ENCODE measurements at regions not wholly inside any gene's neighbourhood (a gene's known extent, or its start where the extent isn't known, plus 50 kb on each side); places are given as distances from the start of the nearest gene placed in this dataset.

DNA sequence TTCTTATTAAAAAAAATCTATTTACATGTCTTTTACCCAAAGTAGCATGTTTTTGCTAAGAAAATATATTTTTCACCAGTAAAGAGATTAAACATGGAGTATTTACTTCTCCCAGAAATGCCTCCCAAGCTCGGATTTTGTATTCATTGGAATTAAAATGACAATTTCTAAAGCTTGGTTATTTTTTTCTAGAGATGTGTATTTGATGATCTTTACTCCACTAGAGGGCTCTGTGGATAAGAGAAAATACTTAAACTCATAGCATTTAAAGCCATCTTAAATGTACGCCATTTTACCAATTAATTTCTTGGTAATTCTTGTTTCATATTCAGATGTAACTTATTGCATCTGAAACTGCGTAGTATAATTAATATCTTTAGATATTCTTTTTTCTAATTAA lies 461.4 kb downstream of the GALR1 start:
- Histone ChIP-seq H3K36me3 (ENCODE audit: insufficient read depth, low read length) (no peaks in the 10 kb centered on the region), H3K27me3 (ENCODE audit: insufficient read depth, low read depth, low read length) (no peaks in the 10 kb centered on the region), H3K9me3 (ENCODE audit: low read length) (no peaks in the 10 kb centered on the region), H3K9ac (ENCODE audit: low read length) (no peak overlapping the region), H4K20me1 (ENCODE audit: insufficient read depth) (no peaks in the 10 kb centered on the region), H3F3A (ENCODE audit: insufficient read depth, low read length, poor library complexity, severe bottlenecking) (no peaks in the 10 kb centered on the region), H3K4me2 (ENCODE audit: low read length) (no peak overlapping the region), H3K79me2 (replicated peaks; ENCODE audit: insufficient read depth, low read length) (no peaks in the 10 kb centered on the region), H3K4me3 (ENCODE audit: low read length) (no peak overlapping the region), H2AFZ (ENCODE audit: low read depth, low read length) (no peak overlapping the region), H3K9me2 (ENCODE audit: insufficient read depth, low read length) (no peaks in the 10 kb centered on the region), H3K27ac (ENCODE audit: low read length) (no peak overlapping the region)
- peak; percentile 68 for TF ChIP-seq RAD21 (conservative IDR thresholded peaks at IDR 0.05)
- peak; percentile 66 for TF ChIP-seq SMC3 (conservative IDR thresholded peaks at IDR 0.05; ENCODE audit: poor library complexity)
- TF ChIP-seq POLR2AphosphoS5 (IDR thresholded peaks at IDR 0.05) = no peak
- TF ChIP-seq, protein P1, sequence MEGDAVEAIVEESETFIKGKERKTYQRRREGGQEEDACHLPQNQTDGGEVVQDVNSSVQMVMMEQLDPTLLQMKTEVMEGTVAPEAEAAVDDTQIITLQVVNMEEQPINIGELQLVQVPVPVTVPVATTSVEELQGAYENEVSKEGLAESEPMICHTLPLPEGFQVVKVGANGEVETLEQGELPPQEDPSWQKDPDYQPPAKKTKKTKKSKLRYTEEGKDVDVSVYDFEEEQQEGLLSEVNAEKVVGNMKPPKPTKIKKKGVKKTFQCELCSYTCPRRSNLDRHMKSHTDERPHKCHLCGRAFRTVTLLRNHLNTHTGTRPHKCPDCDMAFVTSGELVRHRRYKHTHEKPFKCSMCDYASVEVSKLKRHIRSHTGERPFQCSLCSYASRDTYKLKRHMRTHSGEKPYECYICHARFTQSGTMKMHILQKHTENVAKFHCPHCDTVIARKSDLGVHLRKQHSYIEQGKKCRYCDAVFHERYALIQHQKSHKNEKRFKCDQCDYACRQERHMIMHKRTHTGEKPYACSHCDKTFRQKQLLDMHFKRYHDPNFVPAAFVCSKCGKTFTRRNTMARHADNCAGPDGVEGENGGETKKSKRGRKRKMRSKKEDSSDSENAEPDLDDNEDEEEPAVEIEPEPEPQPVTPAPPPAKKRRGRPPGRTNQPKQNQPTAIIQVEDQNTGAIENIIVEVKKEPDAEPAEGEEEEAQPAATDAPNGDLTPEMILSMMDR (IDR thresholded peaks at IDR 0.05; ENCODE audit: poor library complexity, severe bottlenecking) = peak; percentile 65

DNA sequence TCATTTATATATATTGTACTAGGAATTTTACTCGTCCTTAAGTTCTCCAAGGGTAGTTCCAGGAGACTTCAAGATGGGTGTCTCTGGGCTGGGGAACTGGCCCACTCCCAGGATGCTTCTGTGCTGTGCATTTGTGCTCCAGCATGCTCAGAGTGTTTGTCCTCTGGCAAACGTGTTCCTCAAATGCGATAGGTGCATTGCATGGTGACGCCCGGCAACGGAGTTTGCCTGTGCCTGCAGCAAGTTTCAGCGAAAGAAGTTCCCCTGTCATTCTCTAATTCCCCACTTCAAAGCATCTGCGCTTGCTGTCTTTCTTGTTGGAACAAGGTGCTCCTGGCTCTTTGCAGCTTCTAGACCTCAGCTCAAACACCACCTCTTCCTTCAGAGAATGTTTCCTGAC lies 465.1 kb downstream of the GALR1 start:
- TF ChIP-seq RAD21 (conservative IDR thresholded peaks at IDR 0.05) = no peak
- TF ChIP-seq MXI1 (conservative IDR thresholded peaks at IDR 0.05; ENCODE audit: poor library complexity, severe bottlenecking) = no peak
- TF ChIP-seq, protein P1 (IDR thresholded peaks at IDR 0.05; ENCODE audit: poor library complexity, severe bottlenecking) = no peak
- TF ChIP-seq TAF1 (IDR thresholded peaks at IDR 0.05; ENCODE audit: low read depth) = no peak
- TF ChIP-seq, protein P2, sequence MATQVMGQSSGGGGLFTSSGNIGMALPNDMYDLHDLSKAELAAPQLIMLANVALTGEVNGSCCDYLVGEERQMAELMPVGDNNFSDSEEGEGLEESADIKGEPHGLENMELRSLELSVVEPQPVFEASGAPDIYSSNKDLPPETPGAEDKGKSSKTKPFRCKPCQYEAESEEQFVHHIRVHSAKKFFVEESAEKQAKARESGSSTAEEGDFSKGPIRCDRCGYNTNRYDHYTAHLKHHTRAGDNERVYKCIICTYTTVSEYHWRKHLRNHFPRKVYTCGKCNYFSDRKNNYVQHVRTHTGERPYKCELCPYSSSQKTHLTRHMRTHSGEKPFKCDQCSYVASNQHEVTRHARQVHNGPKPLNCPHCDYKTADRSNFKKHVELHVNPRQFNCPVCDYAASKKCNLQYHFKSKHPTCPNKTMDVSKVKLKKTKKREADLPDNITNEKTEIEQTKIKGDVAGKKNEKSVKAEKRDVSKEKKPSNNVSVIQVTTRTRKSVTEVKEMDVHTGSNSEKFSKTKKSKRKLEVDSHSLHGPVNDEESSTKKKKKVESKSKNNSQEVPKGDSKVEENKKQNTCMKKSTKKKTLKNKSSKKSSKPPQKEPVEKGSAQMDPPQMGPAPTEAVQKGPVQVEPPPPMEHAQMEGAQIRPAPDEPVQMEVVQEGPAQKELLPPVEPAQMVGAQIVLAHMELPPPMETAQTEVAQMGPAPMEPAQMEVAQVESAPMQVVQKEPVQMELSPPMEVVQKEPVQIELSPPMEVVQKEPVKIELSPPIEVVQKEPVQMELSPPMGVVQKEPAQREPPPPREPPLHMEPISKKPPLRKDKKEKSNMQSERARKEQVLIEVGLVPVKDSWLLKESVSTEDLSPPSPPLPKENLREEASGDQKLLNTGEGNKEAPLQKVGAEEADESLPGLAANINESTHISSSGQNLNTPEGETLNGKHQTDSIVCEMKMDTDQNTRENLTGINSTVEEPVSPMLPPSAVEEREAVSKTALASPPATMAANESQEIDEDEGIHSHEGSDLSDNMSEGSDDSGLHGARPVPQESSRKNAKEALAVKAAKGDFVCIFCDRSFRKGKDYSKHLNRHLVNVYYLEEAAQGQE (IDR thresholded peaks at IDR 0.05; ENCODE audit: borderline replicate concordance) = no peak
- no peak for TF ChIP-seq EZH2 (IDR thresholded peaks at IDR 0.05; ENCODE audit: borderline replicate concordance, insufficient read depth, low read length, poor library complexity, severe bottlenecking)
- TF ChIP-seq POLR2AphosphoS5 (IDR thresholded peaks at IDR 0.05) = no peak
- no peak for TF ChIP-seq SMC3 (conservative IDR thresholded peaks at IDR 0.05; ENCODE audit: poor library complexity)
- no peak for TF ChIP-seq EP300 (conservative IDR thresholded peaks at IDR 0.05; ENCODE audit: poor library complexity, severe bottlenecking)
- Histone ChIP-seq H2AFZ (ENCODE audit: low read depth, low read length) (no peak overlapping the region), H4K20me1 (ENCODE audit: insufficient read depth) (no peaks in the 10 kb centered on the region)

More for the DNA sequence above, 465.1 kb downstream of the GALR1 start:
- H3K27me3 ChIP-seq (ENCODE audit: insufficient read depth, low read depth, low read length) = no peaks in the 10 kb centered on the region
- no peak overlapping the region for H3K9ac ChIP-seq (ENCODE audit: low read length)
- H3K4me3 ChIP-seq (ENCODE audit: low read length) = no peak overlapping the region
- H3K9me3 ChIP-seq (ENCODE audit: low read length) = no peaks in the 10 kb centered on the region
- no peak overlapping the region for H3K27ac ChIP-seq (ENCODE audit: low read length)
- no peaks in the 10 kb centered on the region for H3K36me3 ChIP-seq (ENCODE audit: insufficient read depth, low read length)
- H3F3A ChIP-seq (ENCODE audit: insufficient read depth, low read length, poor library complexity, severe bottlenecking) = no peaks in the 10 kb centered on the region
- no peaks in the 10 kb centered on the region for H3K79me2 ChIP-seq (replicated peaks; ENCODE audit: insufficient read depth, low read length)
- no peak overlapping the region for H3K4me2 ChIP-seq (ENCODE audit: low read length)
- H3K9me2 ChIP-seq (ENCODE audit: insufficient read depth, low read length) = no peaks in the 10 kb centered on the region
